Adrenal gland (tissue), 5 donors: ENCODE measurements at regions not wholly inside any gene's neighbourhood (a gene's known extent, or its start where the extent isn't known, plus 50 kb on each side); places are given as distances from the start of the nearest gene placed in this dataset.

Experiments
- CTCF ChIP-seq, 6 experiments: fragments of 450-650 bp in 4 of 6; fragments of 200-600 bp in 2 of 6; sonication (generic) in 1 of 6; IDR thresholded peaks; 1 replicate in 5 of 6; 2 replicates in 1 of 6; pipeline versions ENCODE4 v1.5.1 to v1.8.0; 2016 to 2021; ENCODE audit warnings: antibody characterized with exemption in 6 of 6, mild to moderate bottlenecking in 2 of 6, moderate library complexity in 1 of 6
- POLR2A ChIP-seq, 2 donors: fragments of 450-650 bp; IDR thresholded peaks; one replicate each; pipeline ENCODE4 v1.6.1; 2017; ENCODE audit warnings: antibody characterized with exemption in 2 of 2, mild to moderate bottlenecking in 2 of 2, moderate library complexity in 1 of 2
- donor health status: DM: no; HTN: no; CAD: no.

GRCh38 chrY:8479141-8479540 is 858.1 kb upstream of the TSPY4 start:
- TF ChIP-seq POLR2A (IDR thresholded peaks at IDR 0.05) (no peak), CTCF (IDR thresholded peaks at IDR 0.05) (no peak)
